DOHH2 (cell line): ENCODE measurements at regions not wholly inside any gene's neighbourhood (a gene's known extent, or its start where the extent isn't known, plus 50 kb on each side); places are given as distances from the start of the nearest gene placed in this dataset.

ENCODE experiments used
- EZH2phosphoT487 ChIP-seq: fragments of 200-600 bp; sonication (generic); IDR thresholded peaks from 2 replicates; pipeline ENCODE4 v1.6.1; 2017; ENCODE audit warnings: borderline replicate concordance, mild to moderate bottlenecking, antibody characterized with exemption, low read length, moderate library complexity, mixed read lengths
- TF ChIP-seq, protein P1 (sequence below): fragments of 200-600 bp; sonication (generic); IDR thresholded peaks from one replicate; pipeline ENCODE4 v1.5.1; 2014; ENCODE audit warnings: antibody characterized with exemption, mild to moderate bottlenecking, low read depth, low read length; ENCODE audit not compliant: poor library complexity, severe bottlenecking

DNA sequence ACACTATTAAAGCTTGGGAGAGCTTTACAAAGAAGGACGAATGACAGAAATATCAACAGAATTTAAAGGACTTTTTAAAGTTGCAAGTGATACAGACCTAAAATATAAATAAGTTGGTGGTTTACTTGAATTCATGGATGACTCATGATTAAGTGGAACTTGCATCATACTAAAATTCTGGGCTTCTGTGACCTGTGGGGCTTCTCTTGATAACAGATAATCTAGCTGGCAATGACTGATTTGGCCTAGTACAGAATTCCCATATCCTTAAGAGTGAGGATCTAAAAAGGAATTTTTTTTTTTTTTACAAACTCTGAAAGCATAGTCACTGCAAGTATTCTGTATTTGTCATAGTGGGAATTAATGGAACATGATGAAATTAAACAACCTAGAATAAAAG, 543.7 kb upstream of the SGCD start:
- TF ChIP-seq, protein P1, sequence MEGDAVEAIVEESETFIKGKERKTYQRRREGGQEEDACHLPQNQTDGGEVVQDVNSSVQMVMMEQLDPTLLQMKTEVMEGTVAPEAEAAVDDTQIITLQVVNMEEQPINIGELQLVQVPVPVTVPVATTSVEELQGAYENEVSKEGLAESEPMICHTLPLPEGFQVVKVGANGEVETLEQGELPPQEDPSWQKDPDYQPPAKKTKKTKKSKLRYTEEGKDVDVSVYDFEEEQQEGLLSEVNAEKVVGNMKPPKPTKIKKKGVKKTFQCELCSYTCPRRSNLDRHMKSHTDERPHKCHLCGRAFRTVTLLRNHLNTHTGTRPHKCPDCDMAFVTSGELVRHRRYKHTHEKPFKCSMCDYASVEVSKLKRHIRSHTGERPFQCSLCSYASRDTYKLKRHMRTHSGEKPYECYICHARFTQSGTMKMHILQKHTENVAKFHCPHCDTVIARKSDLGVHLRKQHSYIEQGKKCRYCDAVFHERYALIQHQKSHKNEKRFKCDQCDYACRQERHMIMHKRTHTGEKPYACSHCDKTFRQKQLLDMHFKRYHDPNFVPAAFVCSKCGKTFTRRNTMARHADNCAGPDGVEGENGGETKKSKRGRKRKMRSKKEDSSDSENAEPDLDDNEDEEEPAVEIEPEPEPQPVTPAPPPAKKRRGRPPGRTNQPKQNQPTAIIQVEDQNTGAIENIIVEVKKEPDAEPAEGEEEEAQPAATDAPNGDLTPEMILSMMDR, result no peak
- TF ChIP-seq EZH2phosphoT487, result no peak
